HG03175 (cell line): ENCODE measurements at regions not wholly inside any gene's neighbourhood (a gene's known extent, or its start where the extent isn't known, plus 50 kb on each side); places are given as distances from the start of the nearest gene placed in this dataset.

Source experiments
- ATAC-seq: cut with Tn5 transposase; IDR thresholded peaks from one replicate; pipeline ENCODE4 v1.9.1; 2021; ENCODE audit warnings: mild to moderate bottlenecking, moderate library complexity; ENCODE audit not compliant: unreplicated experiment

DNA sequence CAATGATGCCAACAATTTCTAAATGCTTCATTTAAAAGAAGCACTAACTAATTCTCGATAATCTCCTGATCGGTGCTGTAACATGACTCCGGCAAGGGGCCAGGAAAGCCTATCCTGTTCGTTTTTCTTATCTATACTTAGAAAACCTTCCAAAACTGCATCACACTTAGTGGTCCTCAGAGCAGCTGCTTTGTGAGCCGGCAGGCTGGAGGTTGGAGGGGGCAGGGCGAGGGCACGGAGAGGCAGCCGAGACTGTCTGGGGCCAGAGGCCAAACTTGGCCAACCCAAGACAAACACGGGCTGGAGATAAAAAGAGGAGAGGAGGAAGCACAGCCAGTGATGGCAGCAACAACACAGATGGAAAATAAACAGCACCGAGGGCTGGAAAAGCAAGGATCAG is 455.7 kb downstream of the BCOR start:
- ATAC-seq: no peak

DNA sequence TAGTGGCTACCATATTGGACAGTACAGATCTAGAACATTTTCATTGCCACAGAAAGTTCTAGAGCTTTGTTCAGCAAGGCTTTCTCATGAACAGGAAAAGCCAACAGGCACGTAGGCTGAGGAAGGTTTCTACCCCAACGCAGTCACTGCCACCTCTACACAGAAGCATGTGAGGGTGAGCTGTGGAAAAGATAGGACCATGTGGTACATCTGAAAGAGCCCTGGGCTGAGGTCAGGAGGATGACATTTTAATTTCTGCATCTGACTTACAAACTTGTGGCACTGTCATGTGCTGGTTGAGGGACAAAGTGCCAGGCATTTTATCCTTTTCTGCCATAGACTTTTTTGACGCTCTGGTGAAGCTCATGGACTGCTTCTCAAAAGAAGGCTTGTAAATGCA is 454.2 kb downstream of the BCOR start:
- ATAC-seq: no peak

DNA sequence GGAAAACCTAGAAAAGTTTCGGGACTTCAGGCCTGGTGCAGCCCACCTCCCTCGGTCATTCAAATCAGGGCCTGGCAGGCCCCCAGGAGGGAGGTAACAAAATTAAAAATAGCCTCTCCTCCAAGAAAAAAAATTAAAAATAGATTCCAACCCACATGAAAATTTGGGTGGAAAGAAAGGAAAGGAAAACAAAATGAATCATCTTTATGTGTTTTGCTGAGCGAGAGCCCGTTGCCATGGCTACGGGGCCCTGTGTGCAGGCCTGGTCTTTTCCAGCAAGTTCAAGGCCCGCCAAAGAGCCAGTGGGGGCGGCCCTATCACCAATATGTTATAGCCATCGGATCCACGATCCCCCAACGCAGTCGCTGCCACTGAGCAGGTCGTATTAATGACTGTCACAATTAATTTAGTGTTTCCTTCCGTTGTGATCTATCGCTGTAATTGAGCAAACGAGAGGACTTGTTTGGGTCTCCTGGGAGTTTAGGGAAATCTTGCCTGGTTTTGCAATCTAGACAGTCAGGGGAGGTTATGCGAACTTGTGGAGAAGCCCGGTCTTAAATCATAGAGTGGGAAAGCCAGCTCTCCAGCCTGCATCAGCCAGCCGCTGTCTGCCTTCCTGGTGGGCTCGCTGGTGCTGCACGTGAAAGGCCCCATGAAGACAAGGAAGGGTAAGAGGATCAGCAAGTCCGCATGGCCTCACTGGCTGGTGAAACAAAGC is 452.4 kb downstream of the BCOR start:
- no peak for ATAC-seq

DNA sequence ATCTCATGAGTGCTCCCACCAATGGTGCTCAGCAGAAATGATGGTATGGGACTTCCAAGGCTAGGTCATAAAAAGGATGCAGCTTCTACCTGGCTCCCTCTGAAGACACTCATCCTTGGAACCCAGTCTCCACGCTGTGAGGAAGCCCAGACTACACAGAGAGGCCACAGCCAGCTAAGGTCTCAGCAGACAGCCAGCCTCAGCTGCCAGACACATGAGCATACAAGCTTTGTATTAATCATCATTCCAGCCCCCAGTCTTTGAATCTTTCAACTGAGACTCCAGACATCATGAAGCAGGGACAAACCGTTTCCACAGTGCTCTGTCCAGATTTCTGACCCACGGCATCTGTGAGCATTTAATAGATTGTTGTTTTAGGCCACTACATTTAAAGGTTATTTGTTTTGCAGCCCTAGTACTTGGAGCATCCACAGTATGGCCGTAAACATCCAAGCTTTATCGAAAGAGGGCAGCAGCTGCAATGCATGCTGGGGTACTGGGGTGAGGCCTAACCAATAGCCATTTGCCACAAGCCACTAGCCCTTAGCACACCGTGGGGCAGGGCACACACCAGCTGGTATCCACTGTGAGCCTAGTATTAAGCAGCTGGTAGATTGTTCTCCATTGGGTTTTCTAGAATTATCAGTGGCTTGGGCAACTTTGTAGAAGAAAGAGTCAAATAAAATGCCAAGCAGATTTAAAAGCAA is 449.1 kb downstream of the BCOR start:
- no peak for ATAC-seq

DNA sequence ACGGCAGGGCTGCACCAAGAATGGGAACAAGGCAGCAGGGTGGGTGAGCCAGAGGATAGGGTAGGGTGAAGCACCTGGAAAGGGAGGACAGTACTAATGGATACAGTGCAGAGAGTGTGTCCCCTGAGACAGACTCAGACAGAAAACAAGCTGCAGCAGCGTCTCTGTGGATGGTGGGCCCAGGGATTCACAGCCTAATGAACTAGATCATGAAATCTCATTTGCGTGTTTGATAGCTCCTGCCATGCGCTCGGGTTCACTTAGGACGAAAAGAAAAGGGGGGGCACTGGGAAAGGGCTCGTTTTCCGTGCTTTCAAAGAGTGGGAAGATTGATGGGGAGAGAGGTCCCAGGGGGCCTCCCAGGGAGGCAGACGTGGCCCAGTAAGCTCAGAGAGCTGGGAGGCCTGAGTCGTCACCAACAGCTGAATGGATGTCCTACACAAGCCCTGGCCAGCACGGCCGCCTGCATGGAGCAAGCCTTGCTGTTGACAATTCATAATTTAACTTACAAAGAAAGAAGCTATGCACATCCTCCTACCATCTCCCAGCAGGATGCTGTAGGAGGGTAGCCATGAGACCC is 446.9 kb downstream of the BCOR start:
- no peak for ATAC-seq

DNA sequence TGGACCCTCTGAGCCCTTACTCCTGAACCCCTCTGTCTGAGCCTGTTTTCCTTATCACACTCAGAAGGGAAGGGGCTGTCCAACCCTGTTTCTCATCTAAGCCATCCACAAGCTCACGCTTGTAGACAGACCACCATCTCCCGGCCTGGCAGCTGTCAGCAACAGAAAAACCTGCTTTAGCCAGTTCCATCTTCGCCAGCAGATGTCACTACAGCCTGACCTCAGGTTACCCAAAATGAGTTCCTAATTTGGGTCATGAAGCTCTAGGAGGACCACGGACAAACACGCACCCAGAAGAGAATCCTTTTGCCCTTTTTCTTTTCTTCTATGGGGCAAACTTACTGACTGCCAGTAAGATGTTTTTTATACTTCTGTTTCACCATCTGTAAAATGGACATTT is 445.4 kb downstream of the BCOR start:
- no peak for ATAC-seq

DNA sequence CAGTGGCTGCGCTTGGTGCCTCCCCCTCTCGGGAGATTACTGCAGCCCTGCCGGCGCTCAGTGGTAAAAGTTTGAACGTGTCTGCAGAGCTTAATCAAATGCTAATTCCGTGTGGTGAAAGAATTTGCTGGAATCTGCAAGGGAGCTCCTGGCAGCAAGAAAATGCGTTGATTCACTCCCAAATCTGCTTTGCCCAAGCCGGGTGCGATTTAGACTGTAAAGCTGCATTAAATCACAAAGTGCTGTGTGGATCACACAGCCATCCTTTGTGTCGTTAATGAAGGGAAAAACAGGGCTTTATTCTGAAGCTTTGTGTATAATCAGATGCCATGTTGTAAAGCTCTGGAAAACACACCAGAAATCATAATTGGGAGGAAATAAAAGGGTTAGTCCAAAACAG is 444.1 kb downstream of the BCOR start:
- no peak for ATAC-seq

DNA sequence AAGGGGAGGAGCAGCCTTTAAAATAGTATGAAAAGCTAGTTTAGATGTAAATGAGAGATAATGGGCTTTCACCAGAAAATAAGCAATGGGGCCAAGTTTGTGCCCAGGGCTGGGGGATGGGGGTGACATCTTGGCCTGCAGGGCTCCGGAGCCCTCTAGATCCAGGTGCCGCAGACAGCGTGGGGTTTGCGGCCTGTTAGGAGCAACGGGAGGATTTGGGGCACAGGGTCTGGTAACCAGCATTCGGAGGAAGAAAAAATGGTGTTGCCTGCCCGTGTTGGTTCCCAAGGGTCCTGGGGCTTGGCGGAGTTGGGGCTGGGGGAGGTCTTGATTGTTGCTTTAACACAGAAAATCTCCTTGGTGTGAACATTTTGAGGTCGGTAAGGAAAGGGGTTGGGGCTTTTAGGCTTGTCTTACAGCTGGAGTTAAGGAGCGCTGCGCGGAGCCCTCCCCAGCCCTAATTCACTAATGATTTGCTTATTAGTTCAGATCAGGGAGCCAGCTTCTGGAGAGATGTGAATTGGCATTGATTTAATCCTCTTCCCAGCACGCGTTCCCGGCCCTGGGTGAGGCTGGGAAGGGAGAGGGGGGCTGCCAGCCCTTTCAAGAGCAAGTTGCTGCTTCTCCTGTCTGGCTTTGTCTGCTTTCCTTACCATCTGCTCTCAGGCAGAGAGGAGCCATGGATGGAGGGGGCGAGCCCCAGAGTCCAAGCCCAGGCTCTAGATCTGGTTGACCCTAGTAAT is 443.4 kb downstream of the BCOR start:
- ATAC-seq: no peak

DNA sequence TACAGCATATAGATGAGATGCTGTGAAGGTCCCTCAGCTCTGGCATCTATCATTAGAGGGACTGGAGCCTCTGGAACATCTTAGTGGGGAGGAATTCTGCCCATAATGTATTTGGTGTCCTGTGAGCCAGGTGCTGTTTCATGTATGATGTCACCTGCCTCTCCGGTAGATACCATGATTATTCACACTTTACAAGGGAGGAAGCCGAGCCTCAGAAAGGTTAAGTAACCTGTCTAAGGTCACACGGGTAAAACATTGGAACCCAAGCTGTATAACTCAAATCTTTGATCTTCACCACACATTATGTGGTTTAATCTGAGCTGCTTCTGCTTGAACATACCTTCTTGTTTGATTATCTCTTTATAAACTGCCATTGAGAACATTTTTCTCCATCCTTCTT is 442.8 kb downstream of the BCOR start:
- ATAC-seq: no peak

DNA sequence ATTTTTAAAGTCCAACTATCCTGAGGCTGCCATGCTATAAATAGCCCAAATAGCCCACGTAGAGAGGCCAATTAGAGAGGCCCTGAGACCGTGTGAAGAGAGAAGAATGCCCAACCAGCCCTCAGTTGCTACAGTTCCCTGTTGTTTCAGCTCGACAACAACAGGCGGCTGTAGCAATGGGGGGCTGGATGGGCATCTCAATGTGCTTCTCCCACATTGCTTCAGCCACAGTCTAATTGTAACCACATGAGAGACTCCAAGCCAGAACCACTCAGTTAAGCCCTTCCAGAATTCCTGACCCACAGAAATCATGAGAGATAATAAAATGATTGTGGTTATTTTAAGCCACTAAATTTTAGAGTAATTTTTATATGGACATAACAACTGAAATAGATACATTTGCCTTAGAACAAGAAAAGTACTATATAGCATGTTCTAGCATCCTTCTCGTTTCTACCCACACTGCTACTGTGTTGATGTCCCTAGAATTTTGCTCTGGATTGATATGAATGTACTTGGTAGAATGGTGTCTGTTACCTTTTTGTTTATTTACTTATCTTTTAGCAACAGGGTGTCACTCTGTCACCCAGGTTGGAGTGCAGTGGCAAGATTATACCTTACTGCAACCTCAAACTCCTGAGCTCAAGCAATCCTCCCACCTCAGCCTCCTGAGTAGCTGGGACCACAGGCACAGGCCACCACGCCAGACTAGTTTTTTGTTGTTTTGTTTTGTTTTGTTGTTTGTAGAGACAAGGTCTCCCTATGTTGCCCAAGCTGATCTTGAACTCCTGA is 436.4 kb downstream of the BCOR start:
- ATAC-seq: no peak

DNA sequence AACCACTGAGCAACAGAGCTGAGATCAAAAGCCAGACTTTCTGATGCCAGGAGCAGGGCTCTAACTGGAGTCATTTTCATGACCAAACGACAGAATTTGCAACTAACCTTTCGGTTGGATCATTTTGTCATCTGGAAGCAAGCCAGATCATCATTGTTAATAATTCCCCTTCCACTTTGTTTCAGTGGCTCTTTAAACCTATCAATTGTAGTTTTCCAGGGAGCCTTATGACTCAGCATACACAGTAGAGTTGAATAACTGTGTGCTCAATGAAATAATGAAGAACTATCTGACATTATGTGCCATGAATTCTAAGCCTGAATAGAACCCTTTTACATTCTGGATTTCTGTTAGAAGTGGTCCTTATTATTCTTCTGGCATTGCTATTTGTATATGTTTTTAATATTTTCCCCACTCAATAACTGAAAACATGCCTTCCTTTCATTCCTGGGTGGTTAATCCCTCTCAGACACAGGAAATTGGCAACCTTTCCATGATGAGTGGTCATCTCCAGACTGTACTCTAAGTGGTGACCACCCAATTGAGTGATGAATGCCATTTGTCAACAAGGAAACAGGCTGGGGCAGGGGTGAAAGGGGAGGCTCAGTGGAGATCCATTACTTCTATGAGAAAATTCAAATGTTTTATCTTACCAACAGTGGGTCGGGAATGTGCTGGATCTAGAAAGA is 431.8 kb downstream of the BCOR start:
- ATAC-seq: no peak

DNA sequence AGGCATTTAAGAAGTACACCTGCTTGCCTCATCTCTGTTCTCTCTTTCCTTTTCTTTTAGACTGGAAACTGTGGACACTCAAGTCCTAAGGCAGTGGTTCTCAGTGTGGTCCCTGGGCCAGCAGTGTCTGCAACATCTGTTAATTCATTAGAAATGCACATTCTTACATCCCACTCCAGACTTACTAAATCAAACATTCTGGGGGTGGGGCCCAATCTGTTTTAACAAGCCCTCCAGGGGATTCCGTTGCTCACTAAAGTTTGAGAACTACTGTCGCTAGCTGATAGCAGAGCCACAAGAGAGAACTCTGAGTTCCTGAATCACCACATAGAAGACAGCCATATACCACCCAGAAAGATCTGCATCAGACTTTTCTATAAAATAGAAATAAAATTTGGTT is 430.6 kb downstream of the BCOR start:
- ATAC-seq: no peak

DNA sequence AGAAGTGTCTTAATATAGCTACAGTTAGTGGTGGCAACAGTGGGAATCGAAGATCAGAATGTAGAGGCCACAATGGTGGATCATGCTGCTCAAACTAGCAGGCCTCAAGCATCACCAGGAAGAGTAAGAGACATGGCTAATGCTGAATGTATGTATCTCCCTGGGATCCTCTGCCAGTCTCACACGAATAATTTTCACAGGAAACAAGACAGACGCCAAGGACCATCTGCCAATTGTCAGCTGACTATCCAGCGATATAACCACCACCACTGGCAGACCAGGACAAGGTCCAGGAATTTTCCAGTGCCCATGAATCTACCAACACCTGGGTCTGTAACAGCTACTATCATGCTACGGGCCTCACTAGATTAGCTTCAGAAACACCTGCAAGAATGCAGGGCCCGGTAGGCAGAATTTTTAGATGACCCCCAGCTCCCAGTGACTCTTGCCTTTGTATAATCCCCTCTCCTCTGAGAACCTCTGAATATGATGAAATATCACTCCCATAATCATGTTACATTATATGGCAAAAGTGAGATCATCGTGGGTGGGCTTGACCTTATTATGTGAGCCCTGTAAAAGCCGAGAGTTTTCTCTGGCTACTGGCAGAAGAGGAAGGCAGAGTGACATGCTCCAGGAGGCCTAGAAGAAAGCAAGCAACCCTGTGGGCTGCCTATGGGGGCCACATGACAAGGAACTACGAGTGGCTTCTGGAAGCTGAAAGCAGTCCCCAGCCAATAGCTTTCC is 429.8 kb downstream of the BCOR start:
- ATAC-seq: no peak

DNA sequence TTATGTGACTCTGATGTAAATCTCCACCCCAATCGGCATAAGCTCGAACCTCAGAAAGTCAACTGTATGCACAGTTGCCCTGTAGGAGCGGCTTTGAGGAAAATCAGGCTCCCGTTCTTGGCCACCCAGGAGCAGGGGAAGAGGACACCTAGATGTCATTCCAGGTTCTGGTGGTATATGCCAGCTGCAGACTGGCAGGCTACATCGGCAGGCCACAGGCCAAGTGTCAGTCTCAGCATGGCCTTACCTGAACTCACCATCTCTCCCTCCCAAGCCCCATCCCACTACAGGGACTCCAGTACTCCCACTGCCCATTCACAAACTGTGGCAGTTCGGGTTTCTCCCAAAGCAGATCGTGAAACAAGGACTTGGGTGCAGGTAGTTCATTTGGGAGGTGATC is 428.1 kb downstream of the BCOR start:
- ATAC-seq: no peak

DNA sequence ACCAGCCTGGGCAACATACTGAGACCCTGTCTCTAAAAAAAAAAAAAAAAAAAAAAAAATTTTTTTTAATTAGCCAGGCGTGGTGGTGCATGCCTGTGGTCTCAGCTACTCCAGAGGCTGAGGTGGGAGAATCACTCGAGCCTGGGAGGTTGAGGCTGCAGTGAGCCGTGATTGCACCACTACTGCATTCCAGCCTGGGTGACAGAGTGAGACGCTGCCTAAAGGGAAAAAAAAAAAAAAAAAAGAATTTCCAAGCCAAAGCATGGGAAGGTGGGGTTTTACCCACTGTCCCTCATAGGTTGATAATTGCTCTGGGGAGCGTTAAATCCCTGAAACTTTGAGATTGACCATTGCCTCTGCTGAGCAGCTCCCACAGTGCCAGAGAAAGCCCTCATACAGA is 427.5 kb downstream of the BCOR start:
- ATAC-seq: no peak

DNA sequence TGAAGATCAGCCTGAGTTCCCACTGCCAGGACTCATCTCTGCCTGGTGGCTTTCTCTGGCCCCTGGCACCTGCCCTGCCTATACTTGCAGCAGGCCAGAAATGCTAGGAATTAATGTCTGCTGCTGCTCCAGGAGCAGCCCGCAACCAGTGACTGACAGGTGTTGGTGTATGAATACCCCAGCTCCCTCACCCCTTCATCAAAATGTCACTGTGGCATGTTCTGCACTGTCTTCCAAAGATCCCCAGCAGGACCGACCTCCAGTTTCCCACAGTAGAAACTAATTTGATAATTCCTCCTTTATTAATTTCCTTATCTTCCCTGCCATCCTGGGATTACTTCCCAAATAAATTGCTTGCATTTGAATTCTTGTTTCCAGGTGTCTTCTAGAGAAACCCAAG is 425.4 kb downstream of the BCOR start:
- no peak for ATAC-seq

DNA sequence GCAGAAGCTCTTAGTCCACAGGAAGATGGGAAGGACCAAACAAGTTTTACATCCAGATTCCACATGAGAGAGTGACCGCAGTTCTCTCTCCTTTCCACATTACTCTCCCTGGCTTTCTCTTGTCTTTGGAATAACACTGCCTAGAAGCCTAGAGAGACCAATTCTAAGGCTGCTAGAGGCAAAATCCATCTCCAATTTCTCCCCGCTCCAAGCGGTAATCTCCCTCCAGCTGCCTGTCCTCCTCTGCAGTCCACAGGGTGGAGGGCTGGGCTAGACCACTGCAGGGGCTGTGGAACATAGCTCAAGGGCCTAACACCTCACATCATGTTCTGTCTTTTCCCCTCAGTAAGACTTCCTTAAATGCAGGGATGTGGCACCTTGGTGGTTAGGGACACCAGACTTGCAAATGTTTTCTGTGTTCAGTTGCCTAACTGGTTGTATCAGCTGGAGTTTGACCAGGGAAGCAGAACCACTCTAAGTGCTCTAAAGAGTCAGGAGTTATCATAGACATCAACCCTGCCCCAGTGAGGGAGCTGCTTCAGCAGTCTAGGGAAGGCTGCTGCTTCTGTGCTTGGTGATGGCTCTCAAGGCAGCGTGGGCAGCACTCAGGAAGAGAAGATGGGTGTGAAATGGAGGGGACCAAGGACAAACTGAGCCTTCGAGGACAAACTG is 423.1 kb downstream of the BCOR start:
- ATAC-seq: no peak

DNA sequence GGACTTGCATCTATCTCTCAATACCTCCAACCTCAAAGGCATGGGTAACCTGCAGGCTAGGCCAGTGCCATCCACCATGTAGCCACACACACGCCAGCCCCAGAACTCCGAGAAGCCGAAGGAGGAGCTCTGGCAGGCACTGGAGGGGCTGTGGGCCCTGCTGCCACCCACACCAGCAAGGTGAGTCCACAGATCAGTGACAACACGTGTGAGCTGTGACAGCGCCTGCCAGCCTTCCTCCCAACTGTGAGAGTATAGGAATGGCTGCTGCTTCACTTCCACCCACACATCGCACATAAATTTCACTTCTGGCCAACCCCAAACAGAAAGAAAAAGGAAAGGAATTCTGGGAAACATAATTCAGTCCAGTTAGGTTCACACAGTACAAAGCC is 422.6 kb downstream of the BCOR start:
- ATAC-seq: no peak

DNA sequence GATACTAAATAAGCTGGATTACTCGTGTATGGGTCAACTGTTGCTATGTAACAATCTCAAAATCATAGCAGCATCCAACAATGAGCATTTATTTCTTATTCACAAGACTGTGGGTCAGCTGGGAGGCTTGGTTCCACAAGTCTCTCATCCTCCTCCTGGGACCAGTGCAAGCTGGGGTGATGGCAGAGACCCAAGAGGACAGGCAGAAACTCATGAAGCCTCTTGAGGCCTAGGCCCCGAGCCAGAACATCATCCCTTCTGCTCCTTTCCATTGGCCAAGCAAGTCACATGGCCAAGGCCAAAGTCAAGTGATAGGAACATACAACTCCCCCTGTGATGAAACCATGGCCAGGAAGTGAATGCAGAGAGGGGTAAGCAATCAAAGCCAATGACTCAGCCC is 422.1 kb downstream of the BCOR start:
- no peak for ATAC-seq
